ENCODE measurements at regions not wholly inside any gene's neighbourhood (a gene's known extent, or its start where the extent isn't known, plus 50 kb on each side); places are given as distances from the start of the nearest gene placed in this dataset.

- POLR2A ChIA-PET = no interaction called here
- TF ChIP-seq, protein P1, sequence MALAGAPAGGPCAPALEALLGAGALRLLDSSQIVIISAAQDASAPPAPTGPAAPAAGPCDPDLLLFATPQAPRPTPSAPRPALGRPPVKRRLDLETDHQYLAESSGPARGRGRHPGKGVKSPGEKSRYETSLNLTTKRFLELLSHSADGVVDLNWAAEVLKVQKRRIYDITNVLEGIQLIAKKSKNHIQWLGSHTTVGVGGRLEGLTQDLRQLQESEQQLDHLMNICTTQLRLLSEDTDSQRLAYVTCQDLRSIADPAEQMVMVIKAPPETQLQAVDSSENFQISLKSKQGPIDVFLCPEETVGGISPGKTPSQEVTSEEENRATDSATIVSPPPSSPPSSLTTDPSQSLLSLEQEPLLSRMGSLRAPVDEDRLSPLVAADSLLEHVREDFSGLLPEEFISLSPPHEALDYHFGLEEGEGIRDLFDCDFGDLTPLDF (CRISPR knock-in tag; IDR thresholded peaks at IDR 0.05) = no peak
- TF ChIP-seq SP1 (CRISPR knock-in tag; conservative IDR thresholded peaks at IDR 0.05) = no peak
- TF ChIP-seq ZNF138 (CRISPR knock-in tag; conservative IDR thresholded peaks at IDR 0.05) = no peak
- TF ChIP-seq, protein P2, sequence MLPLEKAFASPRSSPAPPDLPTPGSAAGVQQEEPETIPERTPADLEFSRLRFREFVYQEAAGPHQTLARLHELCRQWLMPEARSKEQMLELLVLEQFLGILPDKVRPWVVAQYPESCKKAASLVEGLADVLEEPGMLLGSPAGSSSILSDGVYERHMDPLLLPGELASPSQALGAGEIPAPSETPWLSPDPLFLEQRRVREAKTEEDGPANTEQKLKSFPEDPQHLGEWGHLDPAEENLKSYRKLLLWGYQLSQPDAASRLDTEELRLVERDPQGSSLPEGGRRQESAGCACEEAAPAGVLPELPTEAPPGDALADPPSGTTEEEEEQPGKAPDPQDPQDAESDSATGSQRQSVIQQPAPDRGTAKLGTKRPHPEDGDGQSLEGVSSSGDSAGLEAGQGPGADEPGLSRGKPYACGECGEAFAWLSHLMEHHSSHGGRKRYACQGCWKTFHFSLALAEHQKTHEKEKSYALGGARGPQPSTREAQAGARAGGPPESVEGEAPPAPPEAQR (CRISPR knock-in tag; IDR thresholded peaks at IDR 0.05) = no peak
- no peak for TF ChIP-seq TCF7 (CRISPR knock-in tag; IDR thresholded peaks at IDR 0.05; ENCODE audit: low read depth)
- Mint-ChIP-seq H3K27me3 (ENCODE audit: low read depth) (peaks cover 54% of the 10 kb centered on the region), H3K9me3 (peaks cover 9% of the 10 kb centered on the region), H3K4me1 (peaks cover 19% of the 10 kb centered on the region), H3K4me3 (no peak overlapping the region), H3K27ac (no peak overlapping the region), H3K36me3 (peaks cover 3% of the 10 kb centered on the region; the same call in 1 of the 2 replicates)
- no peak; the same call in none of the 2 replicates for ATAC-seq
- CTCF ChIA-PET = no interaction called here
- DNase-seq (ENCODE audit: low spot score) = no peak
Measured at GRCh38 chr2:234715671-234716250, 218.9 kb upstream of the ARL4C start.

GRCh38 chr2:234714711-234715110 is 217.8 kb upstream of the ARL4C start:
- ChIA-PET POLR2A (no interaction called here), CTCF (no interaction called here)
- Mint-ChIP-seq H3K27me3 (ENCODE audit: low read depth) (peaks cover 63% of the 10 kb centered on the region), H3K4me1 (peaks cover 26% of the 10 kb centered on the region), H3K4me3 (no peak overlapping the region), H3K36me3 (peaks cover 3% of the 10 kb centered on the region; the same call in 1 of the 2 replicates), H3K27ac (no peak overlapping the region), H3K9me3 (peaks cover 9% of the 10 kb centered on the region)
- DNase-seq (ENCODE audit: low spot score) (no peak), ATAC-seq (no peak)
- no peak for TF ChIP-seq HMGA2 (CRISPR knock-in tag; IDR thresholded peaks at IDR 0.05)
- TF ChIP-seq, protein P3, sequence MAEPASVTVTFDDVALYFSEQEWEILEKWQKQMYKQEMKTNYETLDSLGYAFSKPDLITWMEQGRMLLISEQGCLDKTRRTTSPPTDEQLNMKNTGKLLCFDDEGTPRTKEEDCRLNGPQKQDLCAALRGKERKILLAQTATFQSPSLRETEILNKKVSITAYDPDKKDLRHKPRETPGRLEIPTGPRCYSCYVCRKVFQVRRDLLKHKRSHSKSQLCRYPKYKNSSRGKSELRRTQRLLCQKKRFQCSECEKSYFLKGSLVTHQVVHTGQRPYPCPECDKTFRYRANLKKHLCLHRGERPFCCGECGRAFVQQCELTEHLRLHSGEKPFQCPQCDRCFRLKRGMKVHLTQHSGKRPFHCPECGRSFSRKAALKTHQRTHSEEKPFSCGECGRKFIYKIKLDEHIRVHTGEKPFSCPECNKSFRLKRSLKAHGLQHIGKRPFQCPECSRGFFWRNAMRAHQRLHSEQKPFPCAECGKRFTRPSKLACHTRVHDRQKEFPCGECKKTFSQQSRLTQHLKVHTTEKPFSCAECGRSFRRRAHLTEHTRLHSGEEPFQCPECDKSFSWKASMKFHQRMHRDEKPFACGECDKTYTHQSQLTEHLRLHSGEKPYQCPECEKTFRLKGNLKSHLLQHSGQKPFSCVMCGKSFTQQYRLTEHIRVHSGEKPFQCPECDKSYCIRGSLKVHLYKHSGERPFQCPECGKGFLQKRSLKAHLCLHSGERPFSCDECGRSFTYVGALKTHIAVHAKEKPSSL (CRISPR knock-in tag; conservative IDR thresholded peaks at IDR 0.05) = no peak
- TF ChIP-seq NFYB (CRISPR knock-in tag; conservative IDR thresholded peaks at IDR 0.05; ENCODE audit: low read depth) = no peak
- TF ChIP-seq ZBTB43 (CRISPR knock-in tag; IDR thresholded peaks at IDR 0.05) = no peak
- no peak for TF ChIP-seq CREB1 (CRISPR knock-in tag; IDR thresholded peaks at IDR 0.05)
- TF ChIP-seq MYBL2 (CRISPR knock-in tag; IDR thresholded peaks at IDR 0.05) = no peak

- CTCF ChIA-PET = interaction anchor here (0.7 kb wide), 1 partner anchor 94 kb away, joined by 3 read pairs; no protein-coding TSS in a partner anchor
- no peak for DNase-seq (ENCODE audit: low spot score)
Measured at GRCh38 chr2:234712421-234712935, 215.6 kb upstream of the ARL4C start.

More at GRCh38 chr2:234712421-234712935, 215.6 kb upstream of the ARL4C start:
- Mint-ChIP-seq H3K27ac (no peak overlapping the region), H3K4me3 (no peak overlapping the region), H3K36me3 (peaks cover 3% of the 10 kb centered on the region; the same call in 1 of the 2 replicates), H3K9me3 (peaks cover 9% of the 10 kb centered on the region), H3K27me3 (ENCODE audit: low read depth) (peaks cover 79% of the 10 kb centered on the region), H3K4me1 (peaks cover 39% of the 10 kb centered on the region)
- POLR2A ChIA-PET = no interaction called here
- TF ChIP-seq PREB (CRISPR knock-in tag; IDR thresholded peaks at IDR 0.05; ENCODE audit: borderline replicate concordance) (no peak), EMX1 (CRISPR knock-in tag; IDR thresholded peaks at IDR 0.05) (no peak), ZNF396 (CRISPR knock-in tag; IDR thresholded peaks at IDR 0.05; ENCODE audit: borderline replicate concordance) (no peak), NR1H2 (CRISPR knock-in tag; IDR thresholded peaks at IDR 0.05) (no peak)
- no peak for ATAC-seq

Measured in WTC11 (cell line).